ENCODE measurements at regions not wholly inside any gene's neighbourhood (a gene's known extent, or its start where the extent isn't known, plus 50 kb on each side); places are given as distances from the start of the nearest gene placed in this dataset.

- no peak for DNase-seq
These were observed 103.3 kb upstream of the MAP4K3 start for GRCh38 chr2:39540414-39540813.

GRCh38 chr2:39541011-39541930 is 104.2 kb upstream of the MAP4K3 start:
- no peak for DNase-seq

- DNase-seq, result no peak
These were observed 105.4 kb upstream of the MAP4K3 start for GRCh38 chr2:39542523-39542922.

GRCh38 chr2:39545957-39546356 is 108.9 kb upstream of the MAP4K3 start:
- DNase-seq, result no peak

- DNase-seq, result no peak
These were observed 109.3 kb upstream of the MAP4K3 start for GRCh38 chr2:39546409-39546808.

DNA sequence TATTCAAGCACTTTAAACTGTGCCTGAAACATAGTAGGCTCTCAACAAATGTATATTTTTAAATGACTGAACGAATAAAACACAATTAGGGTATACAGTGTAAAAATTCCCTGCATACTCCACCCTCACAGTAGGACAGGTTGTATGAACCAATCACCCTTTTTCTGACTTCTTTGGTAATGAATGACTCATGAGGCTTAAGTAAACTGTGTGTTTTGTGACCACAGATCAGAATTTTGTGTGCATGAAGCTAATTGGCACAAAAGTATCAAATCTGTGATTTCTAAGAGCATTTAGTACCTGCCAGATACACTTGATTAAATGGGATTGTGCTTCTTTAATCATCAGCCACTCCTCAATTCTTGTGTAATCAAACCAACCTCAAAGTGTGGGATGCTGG is 109.9 kb upstream of the MAP4K3 start:
- DNase-seq, result no peak

GRCh38 chr2:39547811-39548719 is 111.0 kb upstream of the MAP4K3 start:
- DNase-seq, result no peak

GRCh38 chr2:39549000-39549399 is 111.9 kb upstream of the MAP4K3 start:
- no peak for DNase-seq

DNA sequence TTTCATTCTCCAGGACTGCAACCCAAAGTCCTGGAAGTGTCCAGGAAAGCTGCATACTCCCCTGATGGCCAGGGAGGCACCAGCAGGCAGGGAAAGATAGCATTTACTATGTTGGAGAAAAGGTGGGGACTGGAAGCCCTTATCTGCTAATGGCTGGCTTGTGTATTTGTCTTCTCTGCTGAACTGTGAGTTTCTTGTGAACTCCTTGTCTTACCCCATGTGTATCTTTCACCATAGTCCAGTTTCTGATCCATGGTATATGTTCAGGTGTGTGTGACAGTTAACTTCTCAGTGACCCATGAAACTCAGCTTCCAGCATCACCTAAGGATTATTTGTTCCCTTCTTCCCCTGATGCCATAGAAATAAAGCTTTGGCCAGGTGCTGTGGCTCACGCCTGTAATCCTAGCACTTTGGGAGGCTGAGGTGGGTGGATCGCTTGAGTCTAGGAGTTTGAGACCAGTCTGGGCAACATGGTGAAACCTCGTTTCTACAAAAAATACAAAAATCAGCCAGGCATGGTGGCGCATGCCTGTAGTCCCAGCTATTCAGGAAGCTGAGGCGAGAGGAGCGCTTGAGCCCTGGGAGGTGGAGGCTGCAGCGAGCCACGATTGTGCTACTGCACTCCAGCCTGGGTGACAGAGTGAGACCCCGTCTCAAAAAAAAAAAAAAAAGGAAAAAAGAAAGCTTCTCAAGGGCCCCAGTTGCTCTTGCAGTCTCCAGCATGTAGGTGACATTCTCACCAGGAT is 112.8 kb upstream of the MAP4K3 start:
- DNase-seq, result no peak

DNA sequence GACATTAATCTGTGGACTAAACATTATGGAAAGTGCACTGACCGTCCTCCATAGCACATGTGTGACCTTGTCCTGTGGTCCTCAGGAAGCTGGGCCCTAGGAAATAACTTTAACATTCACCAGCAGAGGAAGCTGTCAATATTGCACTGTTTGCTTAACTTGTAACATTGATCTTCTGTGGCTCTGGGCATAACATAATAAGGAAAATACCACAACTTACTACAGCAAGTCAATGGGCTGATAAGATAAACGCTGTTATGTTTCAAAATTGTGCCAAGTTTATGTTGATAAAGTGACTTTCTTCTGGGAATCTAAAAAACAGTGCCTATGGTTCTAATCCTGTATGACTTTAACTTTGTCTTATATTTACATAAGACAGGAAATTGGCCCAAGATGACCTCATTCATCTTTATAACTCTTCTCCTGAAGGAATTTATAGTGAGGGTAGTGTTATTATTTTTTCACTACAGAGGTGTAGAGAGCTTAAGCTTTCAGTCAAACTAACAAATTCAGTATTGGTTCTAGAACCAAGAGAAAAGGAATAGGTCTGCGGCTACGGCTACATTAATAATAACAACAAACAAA is 113.7 kb upstream of the MAP4K3 start:
- no peak for DNase-seq

DNA sequence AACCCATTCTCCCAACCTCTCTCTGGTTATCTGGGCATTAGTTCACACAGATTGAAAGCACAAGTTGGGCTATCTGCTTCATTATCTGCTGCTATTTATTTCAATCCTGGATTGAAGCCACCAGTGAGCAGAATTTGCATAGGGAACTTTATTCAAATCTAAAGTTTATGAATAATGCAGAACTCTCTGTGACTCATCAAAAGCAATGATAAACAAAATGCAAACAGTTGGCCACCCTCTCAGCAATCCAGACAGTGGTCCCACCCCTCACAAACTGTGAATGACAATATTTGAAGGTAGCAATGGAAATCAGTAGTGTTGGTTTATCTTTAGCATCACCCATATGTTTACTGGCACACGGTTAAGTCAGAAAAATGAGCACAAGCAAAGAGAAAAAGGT is 106.8 kb upstream of the TMEM178A start:
- DNase-seq, result no peak

GRCh38 chr2:39563572-39563971 is 102.1 kb upstream of the TMEM178A start:
- DNase-seq, result no peak

DNA sequence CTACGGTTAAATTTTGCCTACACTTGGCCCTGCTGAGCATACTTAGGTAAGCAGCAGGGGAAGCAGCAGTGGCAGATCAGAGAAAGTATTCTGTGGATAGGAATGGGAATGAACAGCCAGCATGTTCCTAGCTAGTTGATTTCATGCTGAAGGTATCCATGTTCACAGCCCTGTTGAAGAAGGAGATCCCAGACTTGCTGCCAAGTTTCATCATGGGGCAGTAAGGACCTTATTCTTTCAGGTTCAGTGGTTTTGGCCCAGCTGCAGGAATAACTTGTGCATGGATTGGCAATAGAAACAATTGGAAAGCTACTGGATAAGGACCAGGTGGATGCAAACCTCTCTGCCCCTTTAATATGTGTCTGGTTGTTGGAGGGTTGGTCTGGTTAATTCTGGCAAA is 98.2 kb upstream of the TMEM178A start:
- DNase-seq, result no peak

DNA sequence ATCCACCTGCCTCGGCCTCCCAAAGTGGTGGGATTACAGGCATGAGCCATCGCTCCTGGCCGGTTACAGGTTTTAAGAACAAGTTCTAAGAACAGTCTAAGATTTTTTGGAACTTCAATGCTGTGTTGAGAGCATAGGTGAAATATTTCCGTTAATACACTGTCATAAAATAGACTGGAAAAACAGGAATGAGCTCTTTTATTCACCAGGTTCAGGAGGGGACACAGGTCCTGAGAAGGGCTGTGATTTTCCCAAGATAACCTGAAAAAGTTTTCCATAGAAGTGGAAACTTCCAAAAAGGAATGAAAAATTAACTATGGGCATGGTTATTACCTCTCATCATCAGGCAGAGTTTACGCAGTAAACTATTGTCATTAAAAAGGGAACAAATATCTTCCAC is 97.6 kb upstream of the TMEM178A start:
- no peak for DNase-seq

GRCh38 chr2:39568561-39569006 is 97.1 kb upstream of the TMEM178A start:
- no peak for DNase-seq

DNA sequence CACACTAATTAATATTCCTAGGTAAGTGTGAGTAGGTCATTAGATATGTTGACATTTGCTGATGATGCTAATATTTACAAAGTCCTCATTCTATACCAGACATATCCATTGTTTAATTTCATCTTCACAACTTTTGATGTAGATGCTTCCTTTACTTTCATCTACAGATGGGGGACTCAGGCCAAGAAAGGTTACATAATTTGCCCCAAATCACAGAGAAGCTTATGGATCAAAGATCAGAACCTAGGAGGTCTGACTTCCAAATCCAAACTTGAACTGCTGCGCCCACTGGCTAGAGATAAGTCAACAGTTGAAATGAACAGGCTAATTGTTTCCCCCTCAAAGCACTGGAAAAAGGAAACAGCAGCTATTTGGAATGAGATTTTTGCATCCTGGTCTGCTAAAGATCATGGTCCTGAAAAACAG is 95.6 kb upstream of the TMEM178A start:
- DNase-seq, result no peak

- DNase-seq, result no peak
These were observed 95.1 kb upstream of the TMEM178A start for GRCh38 chr2:39570614-39571013.

DNA sequence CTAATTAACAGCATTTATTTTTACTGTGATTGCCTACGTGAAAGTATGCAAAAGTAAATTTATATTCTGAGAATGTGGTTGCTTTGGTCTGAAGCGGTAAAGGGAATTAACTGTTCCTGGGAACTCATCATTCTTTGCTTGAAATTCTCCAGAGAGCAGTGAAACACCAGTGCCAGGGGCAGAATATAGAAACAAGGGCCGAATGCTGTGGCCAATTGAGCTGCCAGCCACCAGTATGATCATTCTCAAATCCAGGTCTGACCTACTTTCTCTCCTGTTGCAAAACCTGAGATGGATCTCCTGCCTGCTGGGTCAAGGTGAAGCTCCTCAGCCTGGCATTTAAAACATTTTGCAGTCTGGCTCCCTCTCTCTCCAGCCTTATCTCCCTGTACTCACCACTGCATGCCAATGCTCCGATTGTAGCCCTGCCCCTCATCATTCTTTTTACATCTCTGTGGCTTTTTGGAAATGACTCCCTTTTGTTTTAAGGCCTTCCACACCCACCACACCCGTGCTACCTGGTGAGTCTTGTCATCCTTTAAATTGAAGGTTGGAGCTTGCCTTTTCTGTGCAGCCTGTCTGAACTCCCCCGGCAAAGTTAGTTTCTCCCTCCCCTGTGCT is 94.5 kb upstream of the TMEM178A start:
- no peak for DNase-seq

- DNase-seq, result no peak
These were observed 92.4 kb upstream of the TMEM178A start for GRCh38 chr2:39573276-39573675.

DNA sequence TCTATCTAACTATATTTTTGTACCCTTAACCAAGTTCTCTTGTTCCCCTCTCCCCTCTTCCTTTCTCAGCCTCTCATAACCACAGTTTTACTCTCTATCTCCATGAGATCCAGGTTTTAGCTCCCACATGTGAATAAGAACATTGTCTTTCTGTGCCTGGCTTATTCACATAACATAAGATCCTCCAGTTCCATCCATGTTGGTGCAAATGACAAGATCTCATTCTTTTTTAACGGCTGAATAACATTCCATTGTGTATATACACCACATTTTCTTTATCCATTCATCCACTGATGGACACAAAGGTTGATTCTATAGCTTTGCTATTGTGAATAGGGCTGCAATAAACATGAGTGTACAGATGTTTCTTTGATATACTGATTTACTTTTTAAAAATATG is 83.9 kb upstream of the TMEM178A start:
- no peak for DNase-seq

- DNase-seq, result no peak
These were observed 82.5 kb upstream of the TMEM178A start for GRCh38 chr2:39583213-39583612.

DNA sequence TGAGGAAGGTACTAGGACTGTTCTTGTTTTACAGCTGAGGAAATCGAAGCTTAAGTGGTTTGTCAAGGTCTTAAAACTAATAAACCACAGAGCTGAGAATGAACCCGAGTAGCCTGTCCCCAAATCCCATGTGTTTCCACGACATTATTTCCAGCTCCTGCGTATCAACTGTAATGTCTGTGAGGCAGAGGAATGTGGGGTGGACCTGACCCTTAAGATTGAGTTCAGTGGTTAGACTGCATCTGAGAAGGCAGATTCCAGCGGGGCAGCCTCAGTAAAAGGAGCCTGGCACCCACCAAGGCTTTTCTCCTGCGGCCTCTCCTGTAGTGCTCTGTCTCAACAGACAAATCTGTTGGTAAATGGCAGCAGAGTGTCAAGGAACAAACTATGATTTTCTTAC is 81.9 kb upstream of the TMEM178A start:
- no peak for DNase-seq
